Neuronal stem cell (in vitro differentiated cells): ENCODE measurements at regions not wholly inside any gene's neighbourhood (a gene's known extent, or its start where the extent isn't known, plus 50 kb on each side); places are given as distances from the start of the nearest gene placed in this dataset.

Source experiments
- DNase-seq: peaks from one replicate; pipeline ENCODE4 v3.0.0-alpha.2; 2013; ENCODE audit warnings: low spot score
- H2AFZ ChIP-seq: one replicate; pipeline ENCODE4 v1.6.1; 2013; ENCODE audit warnings: mild to moderate bottlenecking, low read length, inconsistent platforms
- H2AK5ac ChIP-seq: 2 replicates; pipeline ENCODE4 v1.6.1; 2013; ENCODE audit warnings: low read depth, mild to moderate bottlenecking, inconsistent platforms, low read length, moderate library complexity, mixed read lengths
- H2BK120ac ChIP-seq: 2 replicates; pipeline ENCODE4 v1.6.1; 2013; ENCODE audit warnings: low read depth, mild to moderate bottlenecking, inconsistent platforms, low read length, moderate library complexity, mixed read lengths
- H2BK12ac ChIP-seq: one replicate; pipeline ENCODE4 v1.6.1; 2013; ENCODE audit warnings: low read length, inconsistent platforms
- H2BK15ac ChIP-seq: 2 replicates; pipeline ENCODE4 v1.6.1; 2013; ENCODE audit warnings: mild to moderate bottlenecking, low read length, inconsistent platforms, mixed read lengths
- H2BK5ac ChIP-seq: one replicate; pipeline ENCODE4 v1.6.1; 2013; ENCODE audit warnings: inconsistent platforms, mild to moderate bottlenecking, low read length, moderate library complexity
- H3K14ac ChIP-seq: one replicate; pipeline ENCODE4 v1.6.1; 2013; ENCODE audit warnings: low read length, inconsistent platforms
- H3K18ac ChIP-seq: 2 replicates; pipeline ENCODE4 v1.6.1; 2013; ENCODE audit warnings: low read length, inconsistent platforms
- H3K23ac ChIP-seq: 2 replicates; pipeline ENCODE4 v1.6.1; 2013; ENCODE audit warnings: low read depth, mild to moderate bottlenecking, mixed read lengths, low read length, inconsistent platforms; ENCODE audit not compliant: poor library complexity
- H3K27ac ChIP-seq: replicated peaks from 3 replicates; pipeline ENCODE4 v1.5.1; 2013; ENCODE audit warnings: low read length, inconsistent platforms
- H3K27me3 ChIP-seq, 3 experiments: 2 replicates each; pipeline ENCODE4 v1.6.1; 2013; ENCODE audit warnings: low read length in 3 of 3, mild to moderate bottlenecking in 2 of 3, inconsistent platforms in 1 of 3, low read depth in 1 of 3, mixed read lengths in 1 of 3, moderate library complexity in 1 of 3; ENCODE audit not compliant: control insufficient read depth in 3 of 3, insufficient read depth in 3 of 3
- H3K36me3 ChIP-seq, 2 donors: replicated peaks in 1 of 2; 2 replicates each; pipeline ENCODE4 v1.6.1; 2013; ENCODE audit warnings: low read length in 2 of 2; ENCODE audit not compliant: control insufficient read depth in 2 of 2, insufficient read depth in 2 of 2
- H3K4ac ChIP-seq: 2 replicates; pipeline ENCODE4 v1.6.1; 2013; ENCODE audit warnings: inconsistent platforms, mild to moderate bottlenecking, low read length, moderate library complexity
- H3K4me1 ChIP-seq, 2 donors: 1 replicate in 1 of 2; 2 replicates in 1 of 2; pipeline ENCODE4 v1.6.1; 2013; ENCODE audit warnings: low read length in 2 of 2, low read depth in 1 of 2; ENCODE audit not compliant: control insufficient read depth in 2 of 2, insufficient read depth in 1 of 2
- H3K4me2 ChIP-seq: one replicate; pipeline ENCODE4 v1.6.1; 2013; ENCODE audit warnings: mild to moderate bottlenecking, low read length, inconsistent platforms; ENCODE audit not compliant: insufficient read depth, poor library complexity, severe bottlenecking
- H3K4me3 ChIP-seq, 2 donors: 2 replicates each; pipeline ENCODE4 v1.5.1; 2013; ENCODE audit warnings: low read length in 2 of 2, mild to moderate bottlenecking in 2 of 2, inconsistent platforms in 1 of 2, moderate library complexity in 1 of 2
- H3K79me1 ChIP-seq: one replicate; pipeline ENCODE4 v1.6.1; 2013; ENCODE audit warnings: low read depth, mild to moderate bottlenecking, inconsistent platforms, low read length, moderate library complexity
- H3K9ac ChIP-seq: one replicate; pipeline ENCODE4 v1.6.1; 2013; ENCODE audit warnings: mild to moderate bottlenecking, low read depth, low read length, inconsistent platforms; ENCODE audit not compliant: poor library complexity
- H3K9me3 ChIP-seq, 2 donors: replicated peaks in 1 of 2; 2 replicates each; pipeline versions ENCODE3 to v1.6.1; 2013; ENCODE audit warnings: low read length in 2 of 2, mild to moderate bottlenecking in 2 of 2, inconsistent platforms in 1 of 2, low read depth in 1 of 2, mixed read lengths in 1 of 2, moderate library complexity in 1 of 2; ENCODE audit not compliant: control insufficient read depth in 2 of 2, insufficient read depth in 1 of 2
- H4K8ac ChIP-seq: one replicate; pipeline ENCODE4 v1.6.1; 2013; ENCODE audit warnings: low read depth, mild to moderate bottlenecking, inconsistent platforms, low read length, moderate library complexity
- H4K91ac ChIP-seq: one replicate; pipeline ENCODE4 v1.6.1; 2013; ENCODE audit warnings: low read length, low read depth, mild to moderate bottlenecking, inconsistent platforms; ENCODE audit not compliant: poor library complexity
- WGBS, 2 donors: extraction: QIAGEN DNeasy Blood & Tissue Kit; methylation state at CpG; one replicate each; pipeline ENCODE4 v1.1.7; 2013; ENCODE audit warnings: missing lambda C conversion rate in 2 of 2, mixed read lengths in 1 of 2; ENCODE audit not compliant: insufficient read length in 2 of 2, insufficient replicate concordance in 1 of 2; ENCODE audit errors: extremely low coverage in 2 of 2; 5-methylcytosine and 5-hydroxymethylcytosine counted together

DNA sequence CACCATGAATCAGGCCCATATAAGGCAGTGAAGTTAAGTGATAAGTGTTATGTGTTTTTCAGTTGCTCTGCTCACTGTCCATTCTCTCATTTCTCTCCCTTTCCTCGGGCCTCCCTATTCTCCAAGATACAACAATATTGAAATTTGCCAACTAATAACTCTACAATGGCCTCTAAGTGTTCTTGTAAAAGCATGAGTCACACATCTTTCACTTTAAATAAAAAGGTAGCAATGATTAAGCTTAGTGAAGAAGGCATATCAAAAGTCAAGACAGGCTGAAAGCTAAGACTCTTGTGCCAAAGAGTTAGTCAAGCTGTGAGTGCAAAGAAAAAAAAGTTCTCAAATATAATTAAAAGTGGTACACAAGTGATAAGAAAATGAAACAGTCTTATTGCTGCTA is 675.4 kb downstream of the OTOL1 start:
- H3K9me3 ChIP-seq, result peaks cover 0 to 9% of the 10 kb centered on the region in 2 donors
- no peak overlapping the region for H3K4me2 ChIP-seq
- H3K27me3 ChIP-seq, result no peaks in the 10 kb centered on the region
- H2BK120ac ChIP-seq, result no peak overlapping the region
- no peak overlapping the region for H4K91ac ChIP-seq
- H3K4me3 ChIP-seq, result no peak overlapping the region
- H3K18ac ChIP-seq, result no peak overlapping the region
- no peak overlapping the region for H3K4ac ChIP-seq
- no peak overlapping the region for H4K8ac ChIP-seq
- H3K23ac ChIP-seq, result no peak overlapping the region
- no peak overlapping the region for H2AK5ac ChIP-seq
- H3K9ac ChIP-seq, result no peak overlapping the region
- no peak overlapping the region for H3K27ac ChIP-seq
- H2BK15ac ChIP-seq, result no peak overlapping the region
- H3K79me1 ChIP-seq, result no peaks in the 10 kb centered on the region
- H3K36me3 ChIP-seq, result no peaks in the 10 kb centered on the region
- H2BK12ac ChIP-seq, result no peak overlapping the region
- no peak overlapping the region for H2BK5ac ChIP-seq
- WGBS, 2 donors, result no CpG with 5 or more reads among the region's 1 CpG
- H3K4me1 ChIP-seq, result no peaks in the 10 kb centered on the region
- no peak for DNase-seq
- H2AFZ ChIP-seq, result no peak overlapping the region
- no peak overlapping the region for H3K14ac ChIP-seq

DNA sequence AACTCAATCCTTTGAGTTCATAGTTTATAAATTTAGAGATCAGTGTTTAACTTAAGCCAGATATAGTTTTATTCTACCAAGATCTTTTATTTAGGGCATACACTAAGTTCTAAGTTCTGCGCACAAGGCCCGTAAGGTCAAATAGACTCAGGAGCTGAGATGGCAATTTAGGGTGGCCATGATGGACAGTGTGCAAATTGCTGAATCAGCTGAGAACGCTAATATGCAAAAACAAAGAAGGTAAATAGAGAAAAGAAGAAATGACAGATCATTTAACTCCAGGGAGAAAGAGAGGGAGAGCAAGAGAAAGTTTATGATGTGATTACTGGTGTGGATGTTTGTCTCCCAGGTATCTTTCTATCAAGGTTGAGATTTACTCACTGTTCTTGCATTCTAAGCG is 678.5 kb downstream of the OTOL1 start:
- no peaks in the 10 kb centered on the region for H3K36me3 ChIP-seq
- H3K4me3 ChIP-seq, result no peak overlapping the region
- H3K23ac ChIP-seq, result no peak overlapping the region
- H3K18ac ChIP-seq, result no peak overlapping the region
- H2AK5ac ChIP-seq, result no peak overlapping the region
- H3K9me3 ChIP-seq, result peaks cover 0 to 9% of the 10 kb centered on the region in 2 donors
- no peak overlapping the region for H2BK120ac ChIP-seq
- no peaks in the 10 kb centered on the region for H3K27me3 ChIP-seq
- no peak overlapping the region for H4K91ac ChIP-seq
- H3K79me1 ChIP-seq, result no peaks in the 10 kb centered on the region
- H3K4ac ChIP-seq, result no peak overlapping the region
- H3K4me1 ChIP-seq, result no peaks in the 10 kb centered on the region
- H3K27ac ChIP-seq, result no peak overlapping the region
- no peak overlapping the region for H2BK12ac ChIP-seq
- DNase-seq, result no peak
- no peak overlapping the region for H3K14ac ChIP-seq
- H2BK5ac ChIP-seq, result no peak overlapping the region
- no peak overlapping the region for H2BK15ac ChIP-seq
- no peak overlapping the region for H2AFZ ChIP-seq
- no peak overlapping the region for H3K4me2 ChIP-seq
- no peak overlapping the region for H4K8ac ChIP-seq
- WGBS, 2 donors, result no CpG with 5 or more reads among the region's 4 CpGs
- H3K9ac ChIP-seq, result no peak overlapping the region

DNA sequence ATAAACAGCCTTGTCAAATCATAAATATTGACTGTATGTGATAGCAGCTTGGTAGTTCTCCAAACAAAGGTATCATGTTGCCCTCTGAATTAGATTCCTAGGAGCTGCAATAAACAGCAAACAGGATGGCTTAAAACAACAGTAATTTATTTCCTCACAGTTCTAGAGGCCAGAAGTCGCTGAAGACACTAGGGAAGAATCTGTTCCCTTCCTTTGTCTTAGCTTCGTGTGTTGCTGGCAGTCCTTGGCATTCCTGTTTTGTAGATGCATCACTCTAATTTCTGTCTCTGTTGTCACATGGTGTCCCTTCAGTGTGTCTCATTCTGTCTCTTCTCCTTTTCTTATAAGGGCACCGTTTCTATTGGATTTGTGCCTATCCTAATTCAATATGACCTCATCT is 679.3 kb downstream of the OTOL1 start:
- no peaks in the 10 kb centered on the region for H3K4me1 ChIP-seq
- no peak overlapping the region for H3K9ac ChIP-seq
- no peak overlapping the region for H3K4ac ChIP-seq
- no peak overlapping the region for H2BK12ac ChIP-seq
- no peak overlapping the region for H4K8ac ChIP-seq
- peaks cover 0 to 9% of the 10 kb centered on the region in 2 donors for H3K9me3 ChIP-seq
- H2BK15ac ChIP-seq, result no peak overlapping the region
- WGBS, 2 donors, result no CpG with 5 or more reads among the region's 3 CpGs
- no peak for DNase-seq
- no peak overlapping the region for H3K4me2 ChIP-seq
- no peak overlapping the region for H2BK5ac ChIP-seq
- no peak overlapping the region for H2BK120ac ChIP-seq
- H3K4me3 ChIP-seq, result no peak overlapping the region
- no peak overlapping the region for H3K14ac ChIP-seq
- no peak overlapping the region for H4K91ac ChIP-seq
- H3K27me3 ChIP-seq, result no peaks in the 10 kb centered on the region
- H2AK5ac ChIP-seq, result no peak overlapping the region
- H3K79me1 ChIP-seq, result no peaks in the 10 kb centered on the region
- H3K18ac ChIP-seq, result no peak overlapping the region
- H3K27ac ChIP-seq, result no peak overlapping the region
- no peaks in the 10 kb centered on the region for H3K36me3 ChIP-seq
- peak overlapping the region; percentile 8 for H2AFZ ChIP-seq
- no peak overlapping the region for H3K23ac ChIP-seq

DNA sequence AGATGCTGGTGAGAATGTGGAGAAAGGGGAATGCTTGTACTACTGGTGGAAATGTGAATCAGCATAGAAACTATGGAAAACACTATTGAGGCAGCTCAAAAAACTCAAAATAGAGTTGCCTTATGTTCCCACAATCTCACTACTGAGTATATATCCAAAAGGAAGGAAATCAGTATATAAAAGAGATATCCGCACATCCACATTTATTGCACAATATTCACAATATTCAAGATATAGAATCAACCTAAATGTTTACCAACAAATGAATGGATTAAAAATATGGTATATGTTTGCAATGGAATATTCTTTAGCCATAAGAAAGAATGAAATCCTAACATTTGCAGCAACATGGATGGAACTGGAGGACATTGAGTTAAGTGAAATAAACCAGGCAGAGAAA is 686.8 kb downstream of the OTOL1 start:
- no peak overlapping the region for H4K8ac ChIP-seq
- H3K9ac ChIP-seq, result no peak overlapping the region
- no peaks in the 10 kb centered on the region for H3K4me1 ChIP-seq
- no peak overlapping the region for H3K14ac ChIP-seq
- H3K4ac ChIP-seq, result no peak overlapping the region
- peaks cover 0 to 3% of the 10 kb centered on the region in 2 donors for H3K9me3 ChIP-seq
- no peak for DNase-seq
- no CpG with 5 or more reads among the region's 1 CpG for WGBS, 2 donors
- H2BK5ac ChIP-seq, result no peak overlapping the region
- H2BK12ac ChIP-seq, result no peak overlapping the region
- no peak overlapping the region for H2BK15ac ChIP-seq
- no peak overlapping the region for H3K4me2 ChIP-seq
- H3K27me3 ChIP-seq, result no peaks in the 10 kb centered on the region
- H3K36me3 ChIP-seq, result no peaks in the 10 kb centered on the region
- H3K18ac ChIP-seq, result no peak overlapping the region
- no peak overlapping the region for H2AK5ac ChIP-seq
- H3K27ac ChIP-seq, result no peak overlapping the region
- no peak overlapping the region for H4K91ac ChIP-seq
- H3K79me1 ChIP-seq, result no peaks in the 10 kb centered on the region
- H2AFZ ChIP-seq, result no peak overlapping the region
- no peak overlapping the region for H3K4me3 ChIP-seq
- no peak overlapping the region for H2BK120ac ChIP-seq
- no peak overlapping the region for H3K23ac ChIP-seq
